Mesendoderm (in vitro differentiated cells): ENCODE measurements at regions not wholly inside any gene's neighbourhood (a gene's known extent, or its start where the extent isn't known, plus 50 kb on each side); places are given as distances from the start of the nearest gene placed in this dataset.
"Not testable (repeated sequence)": the region's sequence is repeated elsewhere in the genome, so short reads cannot be mapped to it uniquely, and the experiment has no call there.

ENCODE experiments used
- DNase-seq: peaks from one replicate; pipeline ENCODE4 v3.0.0; 2013
- H2AK5ac ChIP-seq: 2 replicates; pipeline ENCODE4 v1.6.1; 2013; ENCODE audit warnings: low read length, inconsistent platforms
- H2BK120ac ChIP-seq: 2 replicates; pipeline ENCODE4 v1.6.1; 2013; ENCODE audit warnings: low read depth, mild to moderate bottlenecking, low read length, moderate library complexity, mixed read lengths
- H2BK15ac ChIP-seq: replicated peaks from 2 replicates; pipeline ENCODE4 v1.6.1; 2013; ENCODE audit warnings: low read depth, mild to moderate bottlenecking, moderate library complexity
- H2BK5ac ChIP-seq: 2 replicates; pipeline ENCODE4 v1.6.1; 2013; ENCODE audit warnings: low read length, inconsistent platforms
- H3K18ac ChIP-seq: 2 replicates; pipeline ENCODE4 v1.6.1; 2013; ENCODE audit warnings: mild to moderate bottlenecking, low read length, mixed read lengths
- H3K23ac ChIP-seq: one replicate; pipeline ENCODE4 v1.6.1; 2013; ENCODE audit warnings: low read length
- H3K27ac ChIP-seq: 2 replicates; pipeline ENCODE4 v1.5.1; 2013; ENCODE audit warnings: low read depth, mild to moderate bottlenecking, inconsistent platforms, low read length, moderate library complexity
- H3K27me3 ChIP-seq: 2 replicates; pipeline ENCODE4 v1.6.1; 2013; ENCODE audit warnings: low read length, control low read depth, mild to moderate bottlenecking, inconsistent platforms; ENCODE audit not compliant: insufficient read depth, poor library complexity
- H3K36me3 ChIP-seq: 2 replicates; pipeline ENCODE4 v1.6.1; 2013; ENCODE audit warnings: low read length, inconsistent platforms; ENCODE audit not compliant: control insufficient read depth, insufficient read depth
- H3K4ac ChIP-seq: one replicate; pipeline ENCODE4 v1.6.1; 2013; ENCODE audit warnings: low read depth, mild to moderate bottlenecking, low read length, moderate library complexity
- H3K4me1 ChIP-seq: 2 replicates; pipeline ENCODE4 v1.6.1; 2013; ENCODE audit warnings: low read depth, low read length, inconsistent platforms; ENCODE audit not compliant: control insufficient read depth
- H3K4me2 ChIP-seq: 2 replicates; pipeline ENCODE4 v1.6.1; 2013; ENCODE audit warnings: low read length
- H3K4me3 ChIP-seq: 2 replicates; pipeline ENCODE4 v1.5.1; 2013; ENCODE audit warnings: mild to moderate bottlenecking, low read length
- H3K56ac ChIP-seq: one replicate; pipeline ENCODE4 v1.6.1; 2013; ENCODE audit warnings: low read length
- H3K79me1 ChIP-seq: 2 replicates; pipeline ENCODE4 v1.6.1; 2013; ENCODE audit warnings: low read length, inconsistent platforms
- H3K79me2 ChIP-seq: 2 replicates; pipeline ENCODE4 v1.6.1; 2013; ENCODE audit warnings: mild to moderate bottlenecking, low read length; ENCODE audit not compliant: control insufficient read depth, insufficient read depth
- H3K9ac ChIP-seq: 2 replicates; pipeline ENCODE4 v1.6.1; 2013; ENCODE audit warnings: low read length, inconsistent platforms
- H4K5ac ChIP-seq: one replicate; pipeline ENCODE4 v1.6.1; 2013; ENCODE audit warnings: low read length
- H4K8ac ChIP-seq: one replicate; pipeline ENCODE4 v1.6.1; 2013; ENCODE audit warnings: low read depth, mild to moderate bottlenecking, control low read depth, low read length, moderate library complexity
- WGBS: extraction: QIAGEN DNeasy Blood & Tissue Kit; methylation state at CpG from one replicate; pipeline ENCODE4 v1.1.7; 2013; ENCODE audit warnings: low lambda C conversion rate, missing lambda C conversion rate; ENCODE audit not compliant: insufficient coverage; ENCODE audit errors: extremely low coverage; 5-methylcytosine and 5-hydroxymethylcytosine counted together

DNA sequence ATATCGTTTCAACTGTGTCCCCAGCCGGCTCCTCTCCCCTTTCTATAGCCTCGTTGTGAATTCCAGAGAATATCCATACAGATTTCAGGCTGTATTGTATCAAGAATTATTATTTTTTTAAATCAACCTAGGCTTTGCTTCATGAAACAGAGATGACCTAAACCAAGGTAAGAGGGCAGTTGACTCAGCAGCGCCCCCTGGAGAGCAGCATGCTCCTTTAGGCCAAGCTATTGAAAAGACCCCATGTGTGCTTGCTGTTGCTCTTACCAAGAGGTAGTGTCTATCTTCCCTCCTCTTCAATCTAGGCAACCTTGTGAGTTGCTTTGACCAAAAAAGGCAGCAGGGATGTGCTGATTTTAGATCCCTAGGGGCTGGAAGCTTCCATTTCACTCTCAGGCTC, 426.7 kb upstream of the SMIM21 start:
- Histone ChIP-seq H3K4me2 (no peak overlapping the region), H3K18ac (no peak overlapping the region), H3K36me3 (no peaks in the 10 kb centered on the region), H2BK120ac (no peak overlapping the region), H3K79me1 (no peaks in the 10 kb centered on the region), H3K4me1 (no peaks in the 10 kb centered on the region), H3K4ac (no peak overlapping the region), H3K27ac (no peak overlapping the region), H2BK5ac (no peak overlapping the region), H2AK5ac (no peak overlapping the region), H2BK15ac (no peak overlapping the region), H3K23ac (no peak overlapping the region), H3K27me3 (no peaks in the 10 kb centered on the region), H3K56ac (no peak overlapping the region), H4K5ac (no peak overlapping the region), H4K8ac (no peak overlapping the region), H3K79me2 (no peaks in the 10 kb centered on the region), H3K4me3 (no peak overlapping the region), H3K9ac (no peak overlapping the region)
- peak; percentile 68 for DNase-seq
- WGBS: no CpG with 5 or more reads among the region's 4 CpGs

GRCh38 chr18:75846321-75846720, 418.8 kb upstream of the SMIM21 start:
- H3K4ac ChIP-seq: no peak overlapping the region
- DNase-seq: no peak
- no peaks in the 10 kb centered on the region for H3K27me3 ChIP-seq
- no peak overlapping the region for H2BK15ac ChIP-seq
- H2AK5ac ChIP-seq: no peak overlapping the region
- H3K56ac ChIP-seq: no peak overlapping the region
- H3K4me1 ChIP-seq: no peaks in the 10 kb centered on the region
- no peak overlapping the region for H3K9ac ChIP-seq
- H3K79me1 ChIP-seq: no peaks in the 10 kb centered on the region
- H3K79me2 ChIP-seq: no peaks in the 10 kb centered on the region
- H3K18ac ChIP-seq: no peak overlapping the region
- no peak overlapping the region for H2BK5ac ChIP-seq
- H2BK120ac ChIP-seq: no peak overlapping the region
- no peak overlapping the region for H4K8ac ChIP-seq
- no CpG with 5 or more reads among the region's 3 CpGs for WGBS
- no peak overlapping the region for H3K23ac ChIP-seq
- H4K5ac ChIP-seq: no peak overlapping the region
- H3K4me3 ChIP-seq: no peak overlapping the region
- H3K36me3 ChIP-seq: no peaks in the 10 kb centered on the region
- H3K27ac ChIP-seq: no peak overlapping the region
- no peak overlapping the region for H3K4me2 ChIP-seq

- Histone ChIP-seq H4K8ac (no peak overlapping the region), H3K4ac (no peak overlapping the region), H3K79me2 (no peaks in the 10 kb centered on the region), H3K79me1 (no peaks in the 10 kb centered on the region), H2BK120ac (no peak overlapping the region), H3K18ac (no peak overlapping the region), H3K36me3 (no peaks in the 10 kb centered on the region), H3K56ac (no peak overlapping the region), H3K27ac (no peak overlapping the region), H3K4me3 (no peak overlapping the region), H2BK5ac (no peak overlapping the region), H2AK5ac (no peak overlapping the region), H3K9ac (no peak overlapping the region), H2BK15ac (no peak overlapping the region), H3K23ac (no peak overlapping the region), H3K27me3 (no peaks in the 10 kb centered on the region), H4K5ac (no peak overlapping the region), H3K4me1 (no peaks in the 10 kb centered on the region), H3K4me2 (no peak overlapping the region)
- no CpG with 5 or more reads among the region's 3 CpGs for WGBS
- no peak for DNase-seq
These were observed 417.9 kb upstream of the SMIM21 start for GRCh38 chr18:75845413-75845812.

DNA sequence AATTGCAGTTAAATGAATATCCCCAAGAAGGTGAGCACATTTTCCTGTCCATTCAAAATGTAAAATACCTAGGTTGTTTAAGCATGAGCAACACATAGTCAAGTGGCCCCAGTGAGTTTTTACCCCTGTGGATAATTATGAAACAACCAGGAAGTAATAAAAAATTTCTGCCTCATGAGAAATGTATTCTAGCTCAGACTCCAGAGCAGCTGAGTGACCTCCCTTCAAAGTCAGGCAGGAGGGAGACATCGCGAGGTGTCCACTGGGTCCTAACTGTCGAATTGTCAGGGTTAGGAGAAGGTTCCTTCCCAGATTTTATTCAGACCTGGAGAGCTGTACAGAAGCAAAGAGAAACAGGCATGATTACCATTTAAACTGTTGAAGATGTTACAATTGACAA, 416.6 kb upstream of the SMIM21 start:
- Histone ChIP-seq H2BK5ac (no peak overlapping the region), H3K23ac (no peak overlapping the region), H3K27me3 (no peaks in the 10 kb centered on the region), H2AK5ac (no peak overlapping the region), H3K4ac (no peak overlapping the region), H2BK15ac (no peak overlapping the region), H3K4me2 (no peak overlapping the region), H2BK120ac (no peak overlapping the region), H3K9ac (no peak overlapping the region), H3K79me2 (no peaks in the 10 kb centered on the region), H3K27ac (no peak overlapping the region), H3K4me3 (no peak overlapping the region), H3K18ac (no peak overlapping the region), H3K36me3 (no peaks in the 10 kb centered on the region), H3K4me1 (no peaks in the 10 kb centered on the region), H3K79me1 (no peaks in the 10 kb centered on the region), H4K5ac (no peak overlapping the region), H3K56ac (no peak overlapping the region), H4K8ac (no peak overlapping the region)
- no CpG with 5 or more reads among the region's 3 CpGs for WGBS
- DNase-seq: no peak

- Histone ChIP-seq H3K27ac (no peak overlapping the region), H3K36me3 (no peaks in the 10 kb centered on the region), H3K9ac (no peak overlapping the region), H3K4ac (no peak overlapping the region), H4K8ac (no peak overlapping the region), H3K79me2 (no peaks in the 10 kb centered on the region), H3K4me3 (no peak overlapping the region), H3K27me3 (no peaks in the 10 kb centered on the region), H4K5ac (no peak overlapping the region), H3K18ac (no peak overlapping the region), H2BK120ac (no peak overlapping the region), H3K56ac (no peak overlapping the region), H3K79me1 (no peaks in the 10 kb centered on the region), H2BK5ac (no peak overlapping the region), H2BK15ac (no peak overlapping the region), H3K23ac (no peak overlapping the region), H2AK5ac (no peak overlapping the region), H3K4me1 (no peaks in the 10 kb centered on the region), H3K4me2 (no peak overlapping the region)
- no CpG with 5 or more reads among the region's 4 CpGs for WGBS
- no peak for DNase-seq
These were observed 412.6 kb upstream of the SMIM21 start for GRCh38 chr18:75840131-75840530.

- H3K4ac ChIP-seq, H2AK5ac ChIP-seq, H2BK15ac ChIP-seq, H3K9ac ChIP-seq, H3K56ac ChIP-seq, H3K23ac ChIP-seq, DNase-seq, H4K8ac ChIP-seq, H3K79me1 ChIP-seq, H3K18ac ChIP-seq, H3K4me3 ChIP-seq, H3K27ac ChIP-seq, H3K4me2 ChIP-seq, H3K36me3 ChIP-seq, H2BK5ac ChIP-seq, H3K27me3 ChIP-seq, H3K4me1 ChIP-seq, H2BK120ac ChIP-seq, H4K5ac ChIP-seq, H3K79me2 ChIP-seq: not testable (repeated sequence)
- no CpG with 5 or more reads among the region's 2 CpGs for WGBS
These were observed 412.2 kb upstream of the SMIM21 start for GRCh38 chr18:75839686-75840085.
